ENCODE measurements at regions not wholly inside any gene's neighbourhood (a gene's known extent, or its start where the extent isn't known, plus 50 kb on each side); places are given as distances from the start of the nearest gene placed in this dataset.

- TF ChIP-seq CTCF (IDR thresholded peaks at IDR 0.05): no peak
- no peak for TF ChIP-seq EP300 (IDR thresholded peaks at IDR 0.05)
These were observed 231.3 kb downstream of the ANAPC1 start for GRCh38 chr2:111652681-111653080.

Measured in gastroesophageal sphincter (tissue), 3 donors.